SK-N-SH (cell line): ENCODE measurements at regions not wholly inside any gene's neighbourhood (a gene's known extent, or its start where the extent isn't known, plus 50 kb on each side); places are given as distances from the start of the nearest gene placed in this dataset.

Source experiments
- CTCF ChIP-seq: fragments of 200-600 bp; sonication (generic); IDR thresholded peaks from 2 replicates; pipeline ENCODE4 v1.6.1; 2017; ENCODE audit warnings: antibody characterized with exemption, mild to moderate bottlenecking, moderate library complexity
- EP300 ChIP-seq, 2 experiments: IDR thresholded peaks; 2 replicates each; pipeline versions ENCODE4 v1.4.0 to v1.6.1; 2012; ENCODE audit warnings: borderline replicate concordance in 1 of 2, low read depth in 1 of 2, low read length in 1 of 2
- MAX ChIP-seq: IDR thresholded peaks from 2 replicates; pipeline ENCODE4 v1.4.0; 2012; ENCODE audit warnings: low read depth
- NRF1 ChIP-seq: IDR thresholded peaks from 2 replicates; pipeline ENCODE4 v1.6.1; 2012; ENCODE audit warnings: low read depth, mild to moderate bottlenecking, low read length
- USF2 ChIP-seq: fragments of 150-350 bp; IDR thresholded peaks from 2 replicates; pipeline ENCODE4 v1.6.1; 2017; ENCODE audit warnings: antibody characterized with exemption, low read length, low read depth, borderline replicate concordance

DNA sequence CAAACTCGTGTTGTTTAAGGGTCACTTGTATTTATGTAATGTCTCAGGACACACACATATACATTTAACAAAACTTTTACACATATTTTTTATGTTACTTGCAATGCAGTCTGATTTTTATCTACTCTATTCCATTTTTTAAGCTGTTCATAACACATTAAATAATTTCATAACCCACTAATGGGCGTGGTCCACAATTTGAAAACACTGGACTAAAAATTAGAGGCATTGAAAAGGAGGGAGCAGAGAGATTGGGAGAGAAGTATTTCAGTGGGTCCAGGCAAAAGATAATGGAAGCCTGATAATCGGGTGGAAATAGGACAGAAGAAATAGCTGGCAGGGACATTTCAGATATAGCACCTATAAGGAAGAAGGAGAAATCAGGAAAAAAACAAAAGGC is 597.3 kb upstream of the CLINT1 start:
- TF ChIP-seq CTCF (no peak), USF2 (no peak), MAX (no peak), EP300 (IDR thresholded peaks at IDR 0.05; ENCODE audit: borderline replicate concordance in 1 of 2, low read depth in 1 of 2, low read length in 1 of 2) (no peak), NRF1 (no peak)
